Forelimb muscle (tissue), 1 donor: ENCODE measurements at regions not wholly inside any gene's neighbourhood (a gene's known extent, or its start where the extent isn't known, plus 50 kb on each side); places are given as distances from the start of the nearest gene placed in this dataset.
"Not testable (repeated sequence)": the region's sequence is repeated elsewhere in the genome, so short reads cannot be mapped to it uniquely, and the experiment has no call there.

ENCODE experiments used
- DNase-seq: peaks from one replicate; pipeline ENCODE4 v3.0.0-alpha.2; 2013; ENCODE audit warnings: low read depth

- not testable (repeated sequence) for DNase-seq
Measured at GRCh38 chr12:14032191-14032590, 50.8 kb upstream of the GRIN2B start.

DNA sequence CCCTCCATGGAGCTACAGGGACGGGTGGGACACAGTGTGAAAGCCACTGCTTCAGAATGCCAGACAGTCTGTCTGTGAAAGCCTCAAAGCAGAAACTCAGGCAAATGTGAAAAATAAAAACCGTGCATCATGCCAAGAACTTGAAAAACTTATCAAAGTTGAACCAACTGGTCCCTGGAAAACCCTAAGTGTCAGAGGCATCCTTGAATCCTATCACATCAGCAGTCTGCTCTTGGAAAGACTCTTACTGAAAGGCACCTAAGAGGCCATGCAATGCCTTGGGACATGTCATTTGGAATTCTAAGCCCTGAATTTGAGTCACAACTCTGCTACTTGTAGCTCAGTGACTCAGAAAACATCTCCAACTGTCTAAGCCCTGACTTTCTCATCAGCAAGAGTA is 62.4 kb upstream of the GRIN2B start:
- no peak for DNase-seq

DNA sequence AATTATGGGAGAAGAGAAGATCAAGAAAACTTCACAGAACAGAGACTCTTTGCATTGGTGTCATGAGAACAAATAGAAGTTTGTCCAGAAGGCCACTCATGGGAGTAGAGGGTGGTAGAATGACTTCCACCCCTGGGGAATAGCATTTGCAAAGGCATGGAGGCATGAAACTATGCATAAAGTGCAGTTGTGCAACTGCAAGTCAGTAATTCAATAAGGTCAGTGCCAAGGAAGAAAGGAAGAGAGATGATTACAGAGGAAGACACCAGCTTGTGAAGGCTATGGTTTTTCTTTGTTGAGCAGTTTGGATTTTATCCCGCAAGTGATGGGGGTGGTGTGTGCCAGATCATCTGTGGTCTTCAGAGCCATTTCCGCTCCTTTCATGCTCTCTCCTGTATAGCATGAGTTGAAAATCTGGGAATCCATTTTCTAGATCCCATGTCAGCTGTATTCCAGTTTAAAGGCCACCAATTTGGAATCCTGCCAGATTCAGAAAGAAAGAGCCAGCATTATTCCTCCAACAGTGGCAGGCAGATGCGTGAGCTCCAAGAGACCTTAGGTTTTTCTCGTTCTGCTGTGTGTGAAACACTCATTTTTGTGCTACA is 67.6 kb upstream of the GRIN2B start:
- no peak for DNase-seq

DNA sequence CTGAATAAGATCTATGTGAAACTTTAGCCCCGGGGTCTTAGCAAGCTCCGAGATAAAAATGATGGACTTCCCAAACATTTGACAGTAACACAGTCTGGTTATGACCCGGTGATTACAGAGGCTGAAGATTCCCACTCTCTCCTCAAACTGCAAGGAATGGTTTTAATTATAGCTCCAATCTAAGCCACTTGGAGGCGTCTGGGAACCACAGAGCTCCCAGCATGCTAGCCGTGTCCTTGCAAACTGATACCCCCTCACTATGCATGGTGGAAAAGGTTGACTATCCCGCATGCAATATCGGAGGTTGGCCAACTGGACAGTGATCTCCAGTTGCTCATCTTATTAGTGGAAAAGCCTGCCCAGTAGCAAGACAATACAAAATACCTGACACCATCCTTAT is 76.5 kb upstream of the GRIN2B start:
- no peak for DNase-seq

DNA sequence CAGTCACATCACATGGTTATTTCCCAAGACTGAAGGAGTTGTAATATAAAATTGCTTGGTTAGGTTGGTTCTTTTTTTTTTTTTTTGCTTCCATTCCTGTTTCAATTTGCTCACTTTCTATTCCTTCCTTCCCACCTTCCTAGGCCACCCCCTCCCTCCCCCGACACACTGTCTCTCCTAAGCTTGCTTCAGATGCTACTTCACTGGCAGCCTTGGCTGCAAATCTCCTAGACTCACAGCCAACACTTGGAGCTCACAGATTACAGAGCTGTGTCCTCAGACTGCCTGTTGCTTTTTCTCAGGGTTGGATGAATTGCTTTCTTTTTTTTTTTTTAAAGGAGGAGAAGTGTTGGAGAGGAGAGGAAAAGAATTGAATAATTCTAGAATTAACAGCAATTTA is 77.3 kb upstream of the GRIN2B start:
- DNase-seq = no peak

DNA sequence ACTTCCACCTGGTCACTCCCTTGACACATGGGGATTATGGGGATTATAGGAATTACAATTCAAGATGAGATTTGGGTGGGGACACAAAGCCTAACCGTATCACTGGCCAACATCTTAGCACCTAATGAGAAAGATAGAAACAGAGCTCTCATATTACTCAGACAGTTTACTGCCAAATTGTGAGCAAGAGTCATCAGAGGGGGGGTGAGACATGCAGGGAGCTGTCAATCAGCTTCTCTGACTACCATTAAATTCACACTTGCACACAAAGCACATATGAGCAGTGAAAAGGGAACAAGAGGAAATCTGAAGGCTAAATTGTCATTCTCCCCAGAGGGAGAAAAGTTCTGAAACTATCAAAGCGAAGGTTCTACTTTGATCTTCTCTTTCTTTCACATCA is 78.1 kb upstream of the GRIN2B start:
- DNase-seq = no peak

- DNase-seq = no peak
Measured at GRCh38 chr12:14065616-14066015, 84.2 kb upstream of the GRIN2B start.

DNA sequence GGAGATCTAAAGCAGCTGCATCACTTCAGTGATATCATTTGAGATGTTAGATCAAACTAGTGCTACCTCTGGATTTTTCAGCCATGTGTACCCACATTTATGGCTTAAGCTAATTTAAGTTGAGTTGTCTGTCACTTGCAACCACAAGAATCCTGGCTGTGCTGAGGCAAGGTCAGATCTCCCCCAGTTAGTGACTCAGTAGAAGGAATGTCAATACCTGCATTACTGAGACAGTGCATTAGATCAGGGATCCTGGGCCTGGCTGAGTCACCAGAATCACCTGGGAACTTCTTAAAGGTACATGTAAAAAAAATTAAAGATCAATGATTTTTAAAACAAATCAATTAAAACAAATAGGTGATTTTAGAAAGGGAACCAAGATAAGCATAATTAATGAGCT is 84.6 kb upstream of the GRIN2B start:
- no peak for DNase-seq

DNA sequence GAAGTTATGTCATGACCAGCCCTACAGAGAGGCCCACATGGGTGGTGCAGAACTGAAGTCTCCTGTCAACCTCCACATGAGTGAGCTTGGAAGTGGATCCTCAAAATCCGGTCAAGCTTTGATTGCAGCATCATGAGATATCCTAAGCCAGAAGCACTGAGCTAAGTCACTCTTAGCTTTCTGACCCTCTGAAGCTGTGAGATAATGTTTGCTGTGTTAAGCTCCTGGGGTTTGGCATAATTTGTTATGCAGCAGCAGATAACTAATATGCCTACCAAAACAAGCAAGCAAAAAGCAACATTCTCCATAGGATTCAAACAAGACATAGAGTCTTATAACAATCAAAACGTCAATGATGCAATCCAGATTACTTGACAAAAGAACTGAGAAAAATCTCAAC is 87.6 kb upstream of the GRIN2B start:
- no peak for DNase-seq

- DNase-seq = no peak
Measured at GRCh38 chr12:14071833-14072232, 90.4 kb upstream of the GRIN2B start.

DNA sequence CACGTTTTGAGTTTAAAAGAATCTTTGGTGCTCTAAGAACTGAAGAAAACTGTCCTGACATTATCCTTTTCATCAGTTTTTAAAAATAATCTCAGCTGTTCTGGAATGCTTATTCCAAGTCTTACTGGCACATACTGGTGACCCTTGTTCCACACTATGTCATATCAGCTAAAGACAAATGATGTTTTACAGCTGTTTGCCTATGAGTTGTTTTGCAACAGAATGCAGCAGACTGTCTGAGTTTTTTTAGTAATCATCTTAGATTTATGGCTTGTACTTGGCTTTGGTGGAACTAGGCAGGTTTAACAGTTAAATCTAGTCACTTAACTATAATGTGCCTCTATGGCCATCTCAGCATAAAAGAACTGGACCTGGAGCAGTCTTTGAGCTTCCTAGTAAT is 91.6 kb upstream of the GRIN2B start:
- no peak for DNase-seq

GRCh38 chr12:14075797-14076393 is 94.5 kb upstream of the GRIN2B start:
- DNase-seq = no peak

DNA sequence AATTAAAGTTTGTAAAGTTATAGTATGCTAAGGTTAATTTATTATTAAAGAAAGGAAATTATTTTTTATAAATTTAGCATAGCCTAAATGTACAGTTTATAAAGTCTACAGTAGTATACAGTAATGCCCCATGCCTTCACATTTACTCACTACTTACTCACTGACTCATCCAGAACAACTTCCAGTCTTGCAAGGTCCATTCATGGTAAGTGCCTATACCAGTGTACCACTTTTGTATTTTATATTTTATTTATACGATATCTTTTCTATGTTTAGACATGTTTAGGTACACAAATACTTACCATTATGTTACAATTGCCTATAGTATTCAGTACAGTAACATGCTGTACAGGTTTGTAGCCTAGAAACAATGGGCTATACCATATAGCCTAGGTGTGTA is 95.1 kb upstream of the GRIN2B start:
- no peak for DNase-seq

- DNase-seq = no peak
Measured at GRCh38 chr12:14086838-14087237, 105.4 kb upstream of the GRIN2B start.

DNA sequence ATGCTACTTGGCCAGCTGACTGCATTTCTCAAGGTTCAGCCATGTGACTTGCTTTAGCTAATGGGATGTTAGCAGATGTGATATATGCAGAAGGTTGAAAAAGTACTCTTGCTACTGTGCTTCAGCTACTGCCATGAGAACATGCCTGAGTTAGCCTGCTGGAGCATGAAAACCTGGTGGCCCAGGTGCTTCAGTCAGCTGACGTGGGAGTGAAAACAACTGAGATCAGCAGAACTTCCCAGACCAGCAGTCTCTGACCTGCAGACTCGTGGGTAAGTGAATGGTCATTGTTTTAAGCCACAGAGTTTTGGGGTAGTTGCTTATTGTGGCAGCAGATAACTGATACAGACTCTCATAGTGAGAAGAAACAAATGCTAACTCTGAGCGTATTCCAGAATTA is 118.6 kb upstream of the GRIN2B start:
- DNase-seq = no peak

DNA sequence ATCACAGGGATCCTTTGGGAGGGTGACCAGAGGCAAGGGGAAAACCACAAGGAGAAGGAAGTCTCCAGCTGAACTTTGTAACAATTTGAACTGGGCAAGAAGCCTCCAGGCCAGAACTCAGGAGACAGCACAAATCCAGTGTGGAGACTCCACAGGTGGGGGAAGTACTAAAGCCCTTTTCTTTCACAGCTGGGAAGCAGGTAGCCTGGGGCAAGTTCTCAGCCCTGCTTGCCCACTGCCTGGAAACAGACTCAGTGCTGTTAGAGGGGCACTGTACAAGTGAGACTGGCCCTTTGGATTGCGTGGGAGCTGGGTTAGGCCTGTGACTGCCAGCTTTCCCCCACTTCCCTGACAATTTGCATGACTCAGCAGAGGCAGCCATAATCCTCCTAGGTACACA is 120.2 kb upstream of the GRIN2B start:
- DNase-seq = not testable (repeated sequence)

DNA sequence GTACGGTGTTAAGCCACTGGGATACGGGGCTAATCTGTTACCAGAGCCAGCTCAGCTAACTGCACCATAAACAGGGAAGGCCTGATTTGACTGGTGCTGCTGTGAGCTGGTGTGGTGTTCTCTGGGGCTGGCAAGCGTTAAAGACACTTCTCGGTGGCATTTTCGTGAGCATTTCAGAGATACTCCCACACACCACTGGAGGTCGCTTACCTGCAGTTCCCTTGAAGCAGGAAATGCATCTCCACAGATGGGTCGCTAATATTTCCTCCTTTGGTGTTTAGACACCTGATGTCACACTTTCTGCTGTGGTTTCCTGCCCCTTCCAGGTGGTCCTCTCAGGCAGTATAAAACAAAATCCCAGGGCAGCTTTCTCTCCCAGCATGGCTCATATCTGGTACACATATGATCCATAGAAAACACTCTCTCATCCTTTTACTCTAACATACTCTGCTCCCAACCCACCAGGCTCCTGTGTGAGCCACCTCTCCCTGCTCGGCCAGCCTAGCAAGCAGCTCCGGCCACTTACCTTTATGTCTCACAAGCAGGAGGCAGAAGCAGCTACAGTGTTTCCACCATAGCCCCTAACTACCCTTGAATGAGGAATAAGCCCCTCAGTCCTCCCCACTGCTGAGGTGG is 129.9 kb upstream of the GRIN2B start:
- no peak for DNase-seq

GRCh38 chr12:14113031-14113430 is 131.6 kb upstream of the GRIN2B start:
- no peak for DNase-seq

- DNase-seq = no peak
Measured at GRCh38 chr12:14126692-14127091, 145.3 kb upstream of the GRIN2B start.

- DNase-seq = no peak
Measured at GRCh38 chr12:14129611-14130195, 148.3 kb upstream of the GRIN2B start.

DNA sequence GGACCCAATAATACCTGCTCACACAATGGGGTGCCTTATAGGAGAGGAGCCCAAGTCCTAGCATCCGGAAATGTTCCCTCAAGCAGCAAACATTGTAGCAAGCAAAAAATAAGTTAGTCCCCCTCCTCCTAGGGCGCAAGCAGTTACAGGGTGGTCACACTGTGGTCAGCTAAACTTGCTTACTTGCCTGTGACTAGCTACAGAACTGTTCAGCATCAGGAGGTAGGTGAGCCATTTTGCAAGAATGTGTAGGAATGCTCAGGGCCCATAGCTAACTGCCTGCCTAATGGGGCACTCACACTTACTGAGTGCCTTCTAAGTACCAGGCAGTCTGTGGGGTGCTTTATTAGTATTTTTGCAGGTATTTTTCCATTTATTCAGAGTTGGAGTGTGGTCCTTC is 154.6 kb upstream of the GRIN2B start:
- no peak for DNase-seq

- DNase-seq = no peak
Measured at GRCh38 chr12:14138495-14138894, 157.1 kb upstream of the GRIN2B start.
